ENCODE measurements at regions not wholly inside any gene's neighbourhood (a gene's known extent, or its start where the extent isn't known, plus 50 kb on each side); places are given as distances from the start of the nearest gene placed in this dataset.

DNA sequence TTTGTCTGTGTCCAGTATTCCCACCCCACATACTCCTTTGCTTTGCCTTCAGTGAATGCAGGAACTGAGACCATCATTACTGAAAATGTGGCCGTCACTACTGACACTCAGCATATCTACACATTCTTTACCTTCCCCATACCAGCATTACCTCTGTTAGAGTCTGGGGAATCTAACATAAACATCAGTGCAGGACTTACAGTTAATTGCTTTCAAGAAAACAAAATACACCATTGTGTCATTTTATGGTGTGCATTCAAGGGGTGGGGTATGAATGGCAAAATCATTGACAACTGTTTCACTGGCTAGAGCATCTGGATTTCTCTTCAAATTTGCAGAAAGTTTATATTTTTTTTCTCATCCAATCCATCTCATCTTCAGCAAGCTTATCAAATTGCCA is 731.4 kb upstream of the RIOK2 start:
- Histone ChIP-seq H3K27me3 (ENCODE audit: insufficient read depth, low read depth, low read length) (no peaks in the 10 kb centered on the region), H3K36me3 (ENCODE audit: insufficient read depth, low read length) (no peaks in the 10 kb centered on the region), H3K4me3 (ENCODE audit: low read length) (no peak overlapping the region), H3K9me3 (ENCODE audit: low read length) (no peaks in the 10 kb centered on the region), H3F3A (ENCODE audit: insufficient read depth, low read length, poor library complexity, severe bottlenecking) (no peaks in the 10 kb centered on the region), H2AFZ (ENCODE audit: low read depth, low read length) (no peak overlapping the region), H3K79me2 (replicated peaks; ENCODE audit: insufficient read depth, low read length) (no peaks in the 10 kb centered on the region), H3K9ac (ENCODE audit: low read length) (no peak overlapping the region), H3K9me2 (ENCODE audit: insufficient read depth, low read length) (no peaks in the 10 kb centered on the region), H3K4me2 (ENCODE audit: low read length) (no peak overlapping the region), H4K20me1 (ENCODE audit: insufficient read depth) (no peaks in the 10 kb centered on the region), H3K27ac (ENCODE audit: low read length) (no peak overlapping the region)
- TF ChIP-seq RAD21 (conservative IDR thresholded peaks at IDR 0.05) (no peak), EZH2 (IDR thresholded peaks at IDR 0.05; ENCODE audit: borderline replicate concordance, insufficient read depth, low read length, poor library complexity, severe bottlenecking) (no peak), POLR2AphosphoS5 (IDR thresholded peaks at IDR 0.05) (no peak), TAF1 (IDR thresholded peaks at IDR 0.05; ENCODE audit: low read depth) (no peak), MXI1 (conservative IDR thresholded peaks at IDR 0.05; ENCODE audit: poor library complexity, severe bottlenecking) (no peak), EP300 (conservative IDR thresholded peaks at IDR 0.05; ENCODE audit: poor library complexity, severe bottlenecking) (no peak)
- TF ChIP-seq, protein P1, sequence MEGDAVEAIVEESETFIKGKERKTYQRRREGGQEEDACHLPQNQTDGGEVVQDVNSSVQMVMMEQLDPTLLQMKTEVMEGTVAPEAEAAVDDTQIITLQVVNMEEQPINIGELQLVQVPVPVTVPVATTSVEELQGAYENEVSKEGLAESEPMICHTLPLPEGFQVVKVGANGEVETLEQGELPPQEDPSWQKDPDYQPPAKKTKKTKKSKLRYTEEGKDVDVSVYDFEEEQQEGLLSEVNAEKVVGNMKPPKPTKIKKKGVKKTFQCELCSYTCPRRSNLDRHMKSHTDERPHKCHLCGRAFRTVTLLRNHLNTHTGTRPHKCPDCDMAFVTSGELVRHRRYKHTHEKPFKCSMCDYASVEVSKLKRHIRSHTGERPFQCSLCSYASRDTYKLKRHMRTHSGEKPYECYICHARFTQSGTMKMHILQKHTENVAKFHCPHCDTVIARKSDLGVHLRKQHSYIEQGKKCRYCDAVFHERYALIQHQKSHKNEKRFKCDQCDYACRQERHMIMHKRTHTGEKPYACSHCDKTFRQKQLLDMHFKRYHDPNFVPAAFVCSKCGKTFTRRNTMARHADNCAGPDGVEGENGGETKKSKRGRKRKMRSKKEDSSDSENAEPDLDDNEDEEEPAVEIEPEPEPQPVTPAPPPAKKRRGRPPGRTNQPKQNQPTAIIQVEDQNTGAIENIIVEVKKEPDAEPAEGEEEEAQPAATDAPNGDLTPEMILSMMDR (IDR thresholded peaks at IDR 0.05; ENCODE audit: poor library complexity, severe bottlenecking) = no peak
- TF ChIP-seq, protein P2, sequence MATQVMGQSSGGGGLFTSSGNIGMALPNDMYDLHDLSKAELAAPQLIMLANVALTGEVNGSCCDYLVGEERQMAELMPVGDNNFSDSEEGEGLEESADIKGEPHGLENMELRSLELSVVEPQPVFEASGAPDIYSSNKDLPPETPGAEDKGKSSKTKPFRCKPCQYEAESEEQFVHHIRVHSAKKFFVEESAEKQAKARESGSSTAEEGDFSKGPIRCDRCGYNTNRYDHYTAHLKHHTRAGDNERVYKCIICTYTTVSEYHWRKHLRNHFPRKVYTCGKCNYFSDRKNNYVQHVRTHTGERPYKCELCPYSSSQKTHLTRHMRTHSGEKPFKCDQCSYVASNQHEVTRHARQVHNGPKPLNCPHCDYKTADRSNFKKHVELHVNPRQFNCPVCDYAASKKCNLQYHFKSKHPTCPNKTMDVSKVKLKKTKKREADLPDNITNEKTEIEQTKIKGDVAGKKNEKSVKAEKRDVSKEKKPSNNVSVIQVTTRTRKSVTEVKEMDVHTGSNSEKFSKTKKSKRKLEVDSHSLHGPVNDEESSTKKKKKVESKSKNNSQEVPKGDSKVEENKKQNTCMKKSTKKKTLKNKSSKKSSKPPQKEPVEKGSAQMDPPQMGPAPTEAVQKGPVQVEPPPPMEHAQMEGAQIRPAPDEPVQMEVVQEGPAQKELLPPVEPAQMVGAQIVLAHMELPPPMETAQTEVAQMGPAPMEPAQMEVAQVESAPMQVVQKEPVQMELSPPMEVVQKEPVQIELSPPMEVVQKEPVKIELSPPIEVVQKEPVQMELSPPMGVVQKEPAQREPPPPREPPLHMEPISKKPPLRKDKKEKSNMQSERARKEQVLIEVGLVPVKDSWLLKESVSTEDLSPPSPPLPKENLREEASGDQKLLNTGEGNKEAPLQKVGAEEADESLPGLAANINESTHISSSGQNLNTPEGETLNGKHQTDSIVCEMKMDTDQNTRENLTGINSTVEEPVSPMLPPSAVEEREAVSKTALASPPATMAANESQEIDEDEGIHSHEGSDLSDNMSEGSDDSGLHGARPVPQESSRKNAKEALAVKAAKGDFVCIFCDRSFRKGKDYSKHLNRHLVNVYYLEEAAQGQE (IDR thresholded peaks at IDR 0.05; ENCODE audit: borderline replicate concordance) = no peak

DNA sequence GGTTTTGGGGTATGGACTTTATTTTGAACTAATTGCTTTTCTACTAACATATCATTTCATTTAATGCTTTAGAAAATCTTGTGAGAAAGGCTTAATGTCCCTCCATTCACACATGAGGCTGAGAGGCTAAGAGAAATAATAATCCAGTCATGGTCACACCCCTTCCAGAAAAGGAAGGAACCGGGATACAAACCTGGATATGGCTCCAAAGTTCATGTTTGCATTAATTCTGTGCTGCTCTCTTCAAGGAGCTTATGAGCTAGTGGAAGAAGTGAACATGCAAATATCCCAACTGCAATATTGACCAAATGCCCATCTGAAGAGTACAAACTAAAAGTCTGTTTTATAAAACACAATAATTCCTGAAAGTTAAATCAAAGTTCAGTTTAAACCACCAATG is 732.1 kb upstream of the RIOK2 start:
- no peak overlapping the region for H3K4me2 ChIP-seq (ENCODE audit: low read length)
- no peaks in the 10 kb centered on the region for H4K20me1 ChIP-seq (ENCODE audit: insufficient read depth)
- H3F3A ChIP-seq (ENCODE audit: insufficient read depth, low read length, poor library complexity, severe bottlenecking) = no peaks in the 10 kb centered on the region
- H3K9ac ChIP-seq (ENCODE audit: low read length) = no peak overlapping the region
- H3K27me3 ChIP-seq (ENCODE audit: insufficient read depth, low read depth, low read length) = no peaks in the 10 kb centered on the region
- H3K79me2 ChIP-seq (replicated peaks; ENCODE audit: insufficient read depth, low read length) = no peaks in the 10 kb centered on the region
- H3K9me2 ChIP-seq (ENCODE audit: insufficient read depth, low read length) = no peaks in the 10 kb centered on the region
- H3K4me3 ChIP-seq (ENCODE audit: low read length) = no peak overlapping the region
- TF ChIP-seq TAF1 (IDR thresholded peaks at IDR 0.05; ENCODE audit: low read depth) (no peak), SMC3 (conservative IDR thresholded peaks at IDR 0.05; ENCODE audit: poor library complexity) (no peak), EP300 (conservative IDR thresholded peaks at IDR 0.05; ENCODE audit: poor library complexity, severe bottlenecking) (no peak), POLR2AphosphoS5 (IDR thresholded peaks at IDR 0.05) (no peak), RAD21 (conservative IDR thresholded peaks at IDR 0.05) (no peak)
- TF ChIP-seq, protein P2 (IDR thresholded peaks at IDR 0.05; ENCODE audit: borderline replicate concordance) = no peak
- TF ChIP-seq, protein P1 (IDR thresholded peaks at IDR 0.05; ENCODE audit: poor library complexity, severe bottlenecking) = no peak
- no peaks in the 10 kb centered on the region for H3K36me3 ChIP-seq (ENCODE audit: insufficient read depth, low read length)
- no peak overlapping the region for H3K27ac ChIP-seq (ENCODE audit: low read length)
- H3K9me3 ChIP-seq (ENCODE audit: low read length) = no peaks in the 10 kb centered on the region
- H2AFZ ChIP-seq (ENCODE audit: low read depth, low read length) = no peak overlapping the region
